Endothelial cell of umbilical vein (primary cell): ENCODE measurements at regions not wholly inside any gene's neighbourhood (a gene's known extent, or its start where the extent isn't known, plus 50 kb on each side); places are given as distances from the start of the nearest gene placed in this dataset.

Experiments
- BruUV-seq: library from RNA; stranded (reverse); fragments of 400-500 nt; replicated peaks from 2 replicates; lab custom pipeline; 2021; lab: Mats Ljungman, UMichigan
- CTCF ChIA-PET: fragments of 300-600, 350-600 bp; sonication (Branson Sonifier 250); formaldehyde crosslinking; loops from one replicate; lab custom pipeline; 2021; ENCODE audit warnings: antibody characterized with exemption, inconsistent platforms; lab: Charles Lee
- POLR2A ChIA-PET: fragments of 300-600, 350-600 bp; sonication (Branson Sonifier 250); formaldehyde crosslinking; loops from one replicate; lab custom pipeline; 2021; ENCODE audit warnings: antibody characterized with exemption, inconsistent platforms; lab: Charles Lee
- DNase-seq: peaks from one replicate; pipeline ENCODE4 v3.0.0-alpha.2; 2011; ENCODE audit warnings: low read depth, low spot score
- FAIRE-seq: peaks from 2 replicates; lab custom pipeline; 2011; peaks lifted over from hg19 to GRCh38; lab: Jason Lieb, UNC
- H2AFZ ChIP-seq: 2 replicates; pipeline ENCODE4 v1.6.0; 2012; ENCODE audit warnings: low read depth, low read length, control low read depth, inconsistent platforms
- H3K27ac ChIP-seq: 2 replicates; pipeline ENCODE4 v1.5.1; 2011; ENCODE audit warnings: low read depth, mild to moderate bottlenecking, control low read depth, low read length, moderate library complexity; ENCODE audit not compliant: insufficient read depth
- H3K27me3 ChIP-seq, 2 experiments: 2 replicates each; pipeline versions ENCODE4 v1.6.0 to v1.6.1; 2011; ENCODE audit warnings: low read length in 2 of 2, mixed read lengths in 1 of 2; ENCODE audit not compliant: control insufficient read depth in 2 of 2, insufficient read depth in 2 of 2
- H3K36me3 ChIP-seq, 2 experiments: 2 replicates in 1 of 2; 3 replicates in 1 of 2; pipeline ENCODE4 v1.5.1; 2011; ENCODE audit warnings: low read length in 2 of 2, mild to moderate bottlenecking in 1 of 2, moderate library complexity in 1 of 2; ENCODE audit not compliant: control insufficient read depth in 2 of 2, insufficient read depth in 2 of 2; ENCODE audit errors: extremely low read depth in 1 of 2
- H3K4me1 ChIP-seq: 3 replicates; pipeline ENCODE4 v1.5.1; 2011; ENCODE audit warnings: mild to moderate bottlenecking, low read length; ENCODE audit not compliant: control insufficient read depth, insufficient read depth; ENCODE audit errors: extremely low read depth
- H3K4me2 ChIP-seq: 2 replicates; pipeline ENCODE4 v1.6.1; 2011; ENCODE audit warnings: low read length, control low read depth, mixed read lengths; ENCODE audit not compliant: insufficient read depth
- H3K4me3 ChIP-seq, 3 experiments: fragments of 200-600 bp in 1 of 3; sonication (generic), shearing (Covaris generic) in 1 of 3; replicated peaks in 1 of 3; 2 replicates each; pipeline ENCODE4 v1.5.1; 2011 to 2016; ENCODE audit warnings: control low read depth in 3 of 3, low read length in 3 of 3, mild to moderate bottlenecking in 2 of 3, inconsistent platforms in 1 of 3, low read depth in 1 of 3, moderate library complexity in 1 of 3; ENCODE audit not compliant: insufficient read depth in 1 of 3
- H3K79me2 ChIP-seq: 2 replicates; pipeline ENCODE4 v1.6.0; 2012; ENCODE audit warnings: low read length, inconsistent platforms; ENCODE audit not compliant: control insufficient read depth, insufficient read depth
- H3K9ac ChIP-seq: replicated peaks from 2 replicates; pipeline ENCODE3; 2011; ENCODE audit warnings: low read length, control low read depth; ENCODE audit not compliant: insufficient read depth; ENCODE audit errors: extremely low read depth
- H3K9me1 ChIP-seq: replicated peaks from 3 replicates; pipeline ENCODE4 v1.6.0; 2011; ENCODE audit warnings: mild to moderate bottlenecking, low read length; ENCODE audit not compliant: control insufficient read depth, insufficient read depth; ENCODE audit errors: extremely low read depth
- H3K9me3 ChIP-seq: replicated peaks from 2 replicates; pipeline ENCODE4 v1.5.1; 2012; ENCODE audit warnings: low read length, inconsistent platforms; ENCODE audit not compliant: control insufficient read depth, insufficient read depth
- H4K20me1 ChIP-seq: replicated peaks from 2 replicates; pipeline ENCODE3; 2011; ENCODE audit warnings: mild to moderate bottlenecking, low read length; ENCODE audit not compliant: control insufficient read depth, insufficient read depth; ENCODE audit errors: extremely low read depth
- EZH2 ChIP-seq: IDR thresholded peaks from 2 replicates; pipeline ENCODE4 v1.6.1; 2012; ENCODE audit warnings: borderline replicate concordance, low read depth, mild to moderate bottlenecking, moderate library complexity, low read length, inconsistent platforms; ENCODE audit not compliant: severe bottlenecking
- FOS ChIP-seq: IDR thresholded peaks from 2 replicates; pipeline ENCODE4 v1.6.1; 2011; ENCODE audit warnings: mild to moderate bottlenecking, low read length, moderate library complexity, borderline replicate concordance; ENCODE audit not compliant: insufficient read depth
- GATA2 ChIP-seq: IDR thresholded peaks from 2 replicates; pipeline ENCODE4 v1.7.0; 2011; ENCODE audit warnings: low read depth, mild to moderate bottlenecking, moderate library complexity, mixed read lengths, low read length; ENCODE audit not compliant: insufficient read length, insufficient read depth
- JUN ChIP-seq: IDR thresholded peaks from 2 replicates; pipeline ENCODE4 v1.6.1; 2011; ENCODE audit warnings: borderline replicate concordance, low read depth; ENCODE audit not compliant: insufficient read length, insufficient read depth
- MAX ChIP-seq: IDR thresholded peaks from 2 replicates; pipeline ENCODE4 v1.6.1; 2011; ENCODE audit not compliant: insufficient read depth, insufficient read length
- MYC ChIP-seq: IDR thresholded peaks from one replicate; pipeline ENCODE4 v1.6.1; 2011; ENCODE audit warnings: mild to moderate bottlenecking, low read depth, low read length
- POLR2A ChIP-seq: IDR thresholded peaks from 2 replicates; pipeline ENCODE4 v1.6.1; 2012; ENCODE audit warnings: low read depth, mild to moderate bottlenecking, control low read depth, low read length
- POLR2AphosphoS5 ChIP-seq: IDR thresholded peaks from 2 replicates; pipeline ENCODE4 v1.6.1; 2012; ENCODE audit warnings: low read depth, mild to moderate bottlenecking, control low read depth, low read length, moderate library complexity; ENCODE audit not compliant: insufficient read depth
- dilution Hi-C: fragments of 300-500 bp; cut with MboI; formaldehyde crosslinking; loops from one replicate; pipeline ENCODE4 v1.15.0; 2019; ENCODE audit warnings: low sequenced_read_pairs; ENCODE audit not compliant: extremely low pct_ligation_motif_present
- intact Hi-C: fragments of 100-400 bp; cut with micrococcal nuclease; formaldehyde crosslinking; loops from one replicate; pipeline ENCODE4 v1.10.0; 2022
- TF ChIP-seq, protein P1 (sequence below), 2 donors: IDR thresholded peaks; 1 replicate in 1 of 2; 2 replicates in 1 of 2; pipeline ENCODE4 v1.5.1; 2011; ENCODE audit warnings: low read length in 2 of 2, mild to moderate bottlenecking in 2 of 2, moderate library complexity in 2 of 2, control low read depth in 1 of 2, inconsistent platforms in 1 of 2, low read depth in 1 of 2; ENCODE audit not compliant: insufficient read depth in 1 of 2; ENCODE audit errors: extremely low read depth in 1 of 2

GRCh38 chr2:81282151-81282769 is 977.7 kb upstream of the LRRTM1 start:
- H3K79me2 ChIP-seq: no peaks in the 10 kb centered on the region
- no peaks in the 10 kb centered on the region for H3K9me1 ChIP-seq
- dilution Hi-C loops: no loop called here
- peaks cover 2% of the 10 kb centered on the region for H3K9me3 ChIP-seq
- H3K36me3 ChIP-seq: no peaks in the 10 kb centered on the region
- ChIA-PET POLR2A (no interaction called here), CTCF (no interaction called here)
- no peak overlapping the region for H3K4me2 ChIP-seq
- DNase-seq (no peak), FAIRE-seq (no peak)
- H3K27ac ChIP-seq: no peak overlapping the region
- BruUV-seq: no TSS peak
- H3K27me3 ChIP-seq: no peaks in the 10 kb centered on the region
- TF ChIP-seq POLR2A: no peak
- TF ChIP-seq EZH2: no peak
- no peak for TF ChIP-seq MAX
- TF ChIP-seq GATA2: no peak
- TF ChIP-seq POLR2AphosphoS5: no peak
- no peak for TF ChIP-seq FOS
- no peak for TF ChIP-seq MYC
- TF ChIP-seq, protein P1, sequence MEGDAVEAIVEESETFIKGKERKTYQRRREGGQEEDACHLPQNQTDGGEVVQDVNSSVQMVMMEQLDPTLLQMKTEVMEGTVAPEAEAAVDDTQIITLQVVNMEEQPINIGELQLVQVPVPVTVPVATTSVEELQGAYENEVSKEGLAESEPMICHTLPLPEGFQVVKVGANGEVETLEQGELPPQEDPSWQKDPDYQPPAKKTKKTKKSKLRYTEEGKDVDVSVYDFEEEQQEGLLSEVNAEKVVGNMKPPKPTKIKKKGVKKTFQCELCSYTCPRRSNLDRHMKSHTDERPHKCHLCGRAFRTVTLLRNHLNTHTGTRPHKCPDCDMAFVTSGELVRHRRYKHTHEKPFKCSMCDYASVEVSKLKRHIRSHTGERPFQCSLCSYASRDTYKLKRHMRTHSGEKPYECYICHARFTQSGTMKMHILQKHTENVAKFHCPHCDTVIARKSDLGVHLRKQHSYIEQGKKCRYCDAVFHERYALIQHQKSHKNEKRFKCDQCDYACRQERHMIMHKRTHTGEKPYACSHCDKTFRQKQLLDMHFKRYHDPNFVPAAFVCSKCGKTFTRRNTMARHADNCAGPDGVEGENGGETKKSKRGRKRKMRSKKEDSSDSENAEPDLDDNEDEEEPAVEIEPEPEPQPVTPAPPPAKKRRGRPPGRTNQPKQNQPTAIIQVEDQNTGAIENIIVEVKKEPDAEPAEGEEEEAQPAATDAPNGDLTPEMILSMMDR (IDR thresholded peaks at IDR 0.05; ENCODE audit: extremely low read depth in 1 of 2, insufficient read depth in 1 of 2, low read depth in 1 of 2, low read length in 2 of 2): no peak
- TF ChIP-seq JUN: no peak
- no peaks in the 10 kb centered on the region for H3K4me1 ChIP-seq
- intact Hi-C loops: no loop called here
- no peak overlapping the region for H3K4me3 ChIP-seq
- no peak overlapping the region for H3K9ac ChIP-seq
- no peak overlapping the region for H2AFZ ChIP-seq
- no peaks in the 10 kb centered on the region for H4K20me1 ChIP-seq
